ENCODE measurements at regions not wholly inside any gene's neighbourhood (a gene's known extent, or its start where the extent isn't known, plus 50 kb on each side); places are given as distances from the start of the nearest gene placed in this dataset.

DNA sequence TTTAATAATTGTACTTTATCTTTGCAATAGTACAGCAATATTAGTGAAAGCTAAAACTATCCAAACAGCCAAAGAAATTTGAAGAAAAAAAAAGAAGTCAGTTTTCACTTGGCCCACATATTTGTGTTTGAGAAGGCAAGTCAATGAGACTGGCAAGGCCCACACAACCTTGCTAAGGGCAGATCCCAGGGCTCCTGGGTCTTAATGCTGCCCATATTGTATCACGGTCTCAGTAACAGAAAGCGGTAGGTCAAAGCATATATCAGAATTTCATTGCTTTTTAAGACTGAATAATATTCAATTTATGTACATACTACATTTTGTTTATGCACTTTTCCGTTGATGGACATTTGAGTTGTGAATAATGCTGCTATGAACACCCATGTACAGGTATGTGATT is 262.0 kb upstream of the TOPAZ1 start:
- DNase-seq (ENCODE audit: low spot score) = no peak

DNA sequence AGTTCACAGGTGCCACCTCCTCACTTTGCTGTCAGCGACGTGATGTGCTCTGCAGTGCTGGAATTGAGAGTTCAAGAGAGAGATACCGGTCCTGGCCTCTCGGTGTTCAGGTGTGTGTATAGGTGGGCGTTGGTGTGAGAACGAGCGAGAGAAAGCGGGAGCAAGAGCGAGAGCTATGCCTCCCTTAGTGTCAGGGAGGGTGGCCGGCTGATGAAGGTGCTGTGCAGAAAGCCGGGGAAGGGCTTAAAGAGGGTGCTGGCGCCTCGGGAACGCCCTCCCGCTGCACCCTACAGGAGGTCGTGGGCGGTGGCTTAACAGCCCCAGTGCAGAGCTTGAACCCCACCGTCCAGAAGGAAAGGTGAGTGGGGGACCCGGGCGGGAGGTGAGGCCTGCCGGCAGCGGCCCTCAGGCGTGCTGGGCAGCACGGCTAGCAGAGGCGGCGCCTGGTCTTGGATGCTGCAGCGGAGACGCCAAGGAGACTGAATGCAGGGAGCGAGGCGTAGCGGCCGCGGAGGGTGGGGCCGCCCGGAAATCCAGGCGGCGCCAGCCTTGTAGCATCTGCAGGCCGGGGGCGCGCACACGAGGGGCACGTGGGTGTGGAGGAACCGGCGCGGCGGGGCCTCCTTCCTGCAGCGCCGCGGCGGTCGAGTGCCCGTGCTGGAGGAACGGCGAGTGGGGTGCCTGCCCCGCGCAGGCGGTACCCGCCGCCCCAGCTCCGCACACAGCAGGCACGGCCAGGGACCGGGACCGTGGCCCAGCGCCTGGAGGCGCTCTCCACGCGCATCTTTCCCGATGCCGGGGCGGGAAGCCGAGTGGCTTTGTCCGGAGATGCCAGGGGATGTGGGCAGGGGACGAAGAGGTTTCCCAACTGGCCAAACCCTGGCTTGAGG is 246.8 kb upstream of the TOPAZ1 start:
- peak; percentile 69 for DNase-seq (ENCODE audit: low spot score)

DNA sequence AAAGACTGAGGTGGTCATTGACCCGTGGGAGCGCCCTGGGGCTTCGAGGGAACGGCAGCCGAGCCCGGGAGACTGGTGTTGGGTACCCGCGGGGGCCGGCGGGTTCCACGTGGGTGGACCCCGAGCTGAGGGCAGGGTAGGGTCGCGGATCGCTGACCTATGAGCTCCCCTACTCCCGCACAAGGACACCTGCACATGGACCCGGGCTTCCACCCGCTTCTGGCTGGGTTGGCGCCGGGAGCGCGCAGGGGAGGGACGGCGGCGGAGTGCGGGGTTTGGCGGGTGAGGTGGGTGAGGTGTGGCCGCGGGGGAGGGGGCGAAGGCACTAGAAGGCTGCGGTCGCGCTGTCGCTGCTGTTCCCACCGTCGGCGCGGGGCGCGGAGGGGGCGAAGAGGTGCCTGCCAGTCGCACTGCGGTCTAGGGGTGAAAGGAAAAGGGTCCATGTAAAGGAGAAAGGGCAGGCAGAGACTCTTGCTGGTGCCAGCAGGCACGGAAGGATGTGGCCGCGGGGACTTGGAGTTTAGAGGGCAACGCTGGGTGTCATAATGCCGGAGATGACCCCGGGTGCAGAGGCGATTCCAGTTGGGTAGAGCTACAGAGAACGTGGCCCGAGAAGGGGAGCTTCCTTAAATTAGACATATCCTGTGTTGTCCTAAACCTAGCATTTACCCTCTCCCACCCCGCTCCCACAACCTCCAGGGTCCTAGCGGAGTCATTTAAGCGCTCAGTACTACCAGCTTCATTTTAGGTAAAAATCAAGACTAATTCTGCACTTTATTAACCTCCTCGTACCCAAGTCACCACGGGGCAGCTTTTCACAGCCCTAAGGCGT is 245.9 kb upstream of the TOPAZ1 start:
- DNase-seq (ENCODE audit: low spot score) = peak; percentile 24

DNA sequence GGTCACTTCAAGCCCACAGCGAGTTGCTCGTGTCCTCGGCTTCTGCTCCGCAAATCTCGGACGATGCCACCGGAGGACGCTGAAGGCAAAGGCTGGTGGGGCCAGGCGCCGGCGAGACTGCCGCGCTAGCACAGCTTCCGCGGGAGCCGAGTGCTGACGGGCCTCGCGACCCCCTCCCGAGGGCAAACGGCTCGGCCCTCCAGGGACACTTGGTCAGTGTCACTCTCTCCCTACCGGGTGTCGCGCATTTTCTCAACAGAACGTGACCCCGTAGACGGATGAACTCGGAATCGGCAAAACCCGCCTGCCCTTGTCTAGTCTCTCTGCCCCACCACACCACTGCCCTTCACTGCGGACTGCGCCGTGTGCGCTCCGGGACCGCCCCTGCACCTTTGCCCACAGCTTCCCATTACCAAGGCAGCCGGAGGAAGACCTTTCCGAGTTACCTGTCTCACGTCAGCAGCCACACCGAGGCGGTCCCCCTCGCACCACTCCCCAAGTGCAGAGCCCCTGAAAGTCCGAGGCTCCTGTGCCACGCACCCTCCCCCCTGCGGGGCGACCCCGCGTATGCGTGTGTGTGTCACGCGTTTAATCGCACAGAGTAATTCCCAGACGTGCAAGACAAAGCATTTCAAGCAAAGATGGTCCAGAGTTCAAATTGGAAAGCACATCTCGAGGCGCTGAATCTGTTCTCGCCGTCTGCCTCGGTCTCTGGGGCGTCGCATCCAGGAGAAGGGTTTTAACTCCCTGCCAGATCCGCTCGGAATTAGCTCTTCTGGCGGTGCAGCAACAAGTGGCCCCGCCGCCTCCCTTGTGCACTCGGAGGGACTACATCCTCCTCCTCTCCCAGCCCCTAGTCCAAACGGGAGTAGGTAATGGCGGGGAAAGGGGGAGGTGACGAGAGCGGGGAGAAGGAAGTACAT is 245.0 kb upstream of the TOPAZ1 start:
- DNase-seq (ENCODE audit: low spot score) = peak; percentile 40

DNA sequence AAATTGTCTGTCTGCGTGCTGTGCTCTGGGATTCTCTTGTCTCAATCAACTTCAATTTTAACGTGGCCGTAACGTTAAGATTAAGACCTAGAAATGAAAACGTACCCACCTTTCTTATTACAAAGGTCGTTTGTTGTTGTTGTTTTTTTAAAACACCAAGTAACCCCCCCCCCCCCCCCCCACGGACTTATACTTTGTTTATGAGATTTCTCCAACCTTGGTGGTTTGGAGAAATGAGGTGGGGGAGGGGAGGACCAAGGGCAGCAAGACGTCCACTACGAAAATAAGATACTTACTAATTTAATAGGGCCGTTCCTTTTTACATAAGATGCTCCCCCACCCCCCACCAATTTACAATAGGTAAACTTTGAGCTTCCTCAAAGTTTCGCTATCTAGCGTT is 244.4 kb upstream of the TOPAZ1 start:
- DNase-seq (ENCODE audit: low spot score) = no peak

DNA sequence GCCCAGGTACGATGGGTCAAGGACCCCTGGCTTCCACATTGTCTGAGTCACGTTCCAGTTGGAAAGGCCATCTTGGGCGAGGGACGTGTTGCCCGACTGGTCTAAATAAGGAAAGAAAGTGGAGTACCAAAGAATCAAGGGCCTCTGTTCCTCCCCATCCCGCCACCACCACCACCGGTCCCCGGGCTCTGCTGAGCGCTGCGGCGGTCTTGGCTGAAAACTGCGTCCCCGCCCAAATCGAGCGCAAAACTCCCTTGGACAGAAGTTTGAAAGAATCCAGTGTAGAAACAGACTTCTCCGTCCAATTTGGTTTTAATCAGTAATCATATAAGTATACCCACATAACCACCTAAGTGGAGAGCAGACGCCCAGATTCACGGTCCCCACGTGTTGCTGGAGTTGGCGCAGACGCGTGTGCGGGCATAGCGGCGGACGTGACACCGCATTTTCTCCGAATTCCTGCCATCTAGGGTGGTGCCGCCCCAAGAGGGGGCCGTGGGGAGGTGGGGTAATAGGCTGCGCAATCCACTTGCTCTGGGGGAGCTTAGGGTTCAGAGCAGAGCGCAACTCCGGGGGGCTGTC is 243.8 kb upstream of the TOPAZ1 start:
- peak; percentile 51 for DNase-seq (ENCODE audit: low spot score)

DNA sequence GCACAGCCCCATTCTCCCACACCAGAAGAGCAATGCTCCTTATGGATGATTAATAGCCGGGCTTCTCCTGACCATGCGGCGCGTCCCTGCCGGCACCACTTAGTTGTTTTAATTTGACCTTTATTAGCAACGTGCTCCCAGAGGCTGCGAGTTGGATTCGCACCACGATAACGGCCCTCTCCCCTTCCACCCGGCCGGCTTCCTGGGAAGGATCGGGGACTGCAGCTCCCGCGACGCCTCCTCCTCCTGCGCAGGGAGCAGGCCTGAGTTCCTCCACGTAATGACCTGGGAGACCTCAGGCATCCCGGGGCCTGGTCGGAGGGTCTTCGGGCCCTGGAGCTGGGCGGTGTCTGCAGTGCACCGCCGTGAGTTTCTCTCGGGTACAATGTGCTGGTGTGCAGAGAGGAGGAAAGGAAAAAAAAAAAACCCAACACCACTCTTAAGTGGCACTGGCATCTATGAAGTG is 243.3 kb upstream of the TOPAZ1 start:
- peak; percentile 23 for DNase-seq (ENCODE audit: low spot score)

DNA sequence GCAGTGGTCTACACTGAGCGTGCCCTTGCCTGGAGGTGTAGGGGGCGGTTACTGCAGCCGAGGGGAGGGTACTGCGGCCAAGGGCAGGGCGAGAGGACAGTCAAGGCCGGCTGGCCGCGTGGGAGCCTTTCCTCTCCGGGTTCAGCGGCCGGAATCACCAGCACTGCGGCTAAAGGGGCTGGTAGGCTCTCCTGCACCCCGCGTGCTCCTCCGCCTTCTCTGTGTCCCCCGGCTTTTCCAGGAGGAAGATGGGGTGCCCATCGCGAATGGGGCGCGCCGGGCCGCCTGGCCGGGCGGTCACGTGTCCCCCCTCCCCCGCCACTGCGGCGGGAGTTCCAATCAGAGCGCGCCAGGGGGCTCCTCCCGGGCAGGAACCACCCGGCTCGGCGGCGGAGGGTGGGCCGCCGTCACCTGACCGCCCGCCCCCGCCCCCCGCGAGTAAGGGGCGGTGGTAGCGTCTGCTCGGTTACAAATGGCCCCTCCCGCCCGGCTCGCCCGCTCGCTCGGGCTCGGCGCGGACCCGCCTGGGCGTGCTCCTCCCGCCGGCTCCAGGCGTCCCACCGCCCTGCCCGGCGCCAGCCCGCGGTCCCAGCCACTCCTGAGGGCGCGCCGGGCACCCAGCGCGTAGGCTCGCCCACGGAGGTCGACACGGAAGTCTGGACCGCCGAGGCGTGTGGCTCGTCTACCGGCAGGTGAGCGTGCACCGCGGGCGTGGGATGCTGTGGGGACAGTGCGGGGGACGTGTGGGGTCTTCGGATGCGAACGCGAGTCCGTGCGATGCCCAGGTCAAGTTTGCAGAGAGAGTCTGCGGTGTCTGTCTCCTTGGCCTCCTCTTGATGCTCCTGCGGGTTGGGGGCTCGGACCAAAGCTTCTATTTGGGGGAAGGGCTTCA is 242.6 kb upstream of the TOPAZ1 start:
- peak; percentile 86 for DNase-seq (ENCODE audit: low spot score)

DNA sequence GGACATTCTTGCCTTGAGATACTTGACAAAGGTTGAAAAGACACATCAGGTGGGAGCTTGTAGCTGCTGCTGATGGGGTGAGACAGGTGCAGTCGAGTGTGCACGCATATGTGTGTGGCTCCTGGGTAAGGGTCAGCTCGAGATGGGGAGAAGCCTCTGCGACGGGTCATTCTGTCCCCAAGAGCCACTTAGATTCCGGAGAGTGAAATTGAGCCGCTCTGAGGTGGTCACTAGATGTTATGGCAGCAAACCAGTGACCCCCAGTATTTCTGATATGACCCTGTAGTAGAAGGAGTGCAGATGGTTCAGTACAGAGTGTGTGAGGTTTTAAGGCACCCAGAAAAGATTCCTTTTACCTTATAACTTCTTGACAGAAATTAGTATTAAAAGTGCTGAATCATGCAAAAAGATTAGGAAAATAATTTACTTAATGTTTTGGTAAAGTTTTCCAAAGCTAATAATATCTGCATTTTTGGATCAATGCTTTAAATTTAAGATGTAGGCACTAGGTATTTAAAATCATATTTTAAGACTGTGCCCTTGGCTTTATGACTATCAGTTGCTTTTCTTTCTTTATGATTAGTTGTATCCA is 241.9 kb upstream of the TOPAZ1 start:
- no peak for DNase-seq (ENCODE audit: low spot score)

DNA sequence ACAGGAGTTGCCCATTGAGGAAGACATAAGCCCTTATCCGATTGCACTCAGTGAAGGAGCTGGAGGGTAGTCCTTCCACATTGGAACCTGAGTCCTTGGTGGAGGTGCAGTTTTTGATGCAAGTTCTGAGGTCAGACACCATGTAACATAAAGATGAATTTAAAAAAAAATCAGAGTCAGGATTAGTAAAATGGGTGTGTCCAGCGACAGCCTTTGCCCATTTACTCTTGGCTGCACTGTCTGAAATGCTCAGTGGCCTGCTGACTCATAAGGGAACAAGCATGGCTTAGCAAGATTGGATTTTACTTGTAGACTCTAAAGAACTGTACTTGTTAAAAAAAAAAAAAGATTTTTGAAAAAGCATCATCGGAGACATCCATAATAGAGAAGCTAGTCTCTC is 241.1 kb upstream of the TOPAZ1 start:
- DNase-seq (ENCODE audit: low spot score) = no peak

DNA sequence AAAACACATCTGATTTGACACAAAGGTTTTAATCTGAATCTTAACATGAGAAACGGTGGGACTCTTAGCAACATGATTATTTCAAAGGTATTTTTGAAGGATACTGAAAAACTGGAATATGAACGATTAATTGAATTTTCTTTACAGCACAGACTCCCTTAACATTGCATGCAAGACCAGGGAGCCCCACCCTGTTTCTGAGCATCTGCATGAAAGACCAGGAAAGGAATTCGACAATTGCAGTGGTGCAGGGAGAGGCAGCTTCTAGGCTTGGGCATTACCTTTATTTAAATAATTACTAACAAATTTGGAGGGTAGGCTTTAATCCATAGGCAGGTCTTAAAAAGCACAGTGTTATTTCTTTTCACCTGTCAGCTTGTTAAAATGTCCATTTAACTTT is 240.6 kb upstream of the TOPAZ1 start:
- no peak for DNase-seq (ENCODE audit: low spot score)

DNA sequence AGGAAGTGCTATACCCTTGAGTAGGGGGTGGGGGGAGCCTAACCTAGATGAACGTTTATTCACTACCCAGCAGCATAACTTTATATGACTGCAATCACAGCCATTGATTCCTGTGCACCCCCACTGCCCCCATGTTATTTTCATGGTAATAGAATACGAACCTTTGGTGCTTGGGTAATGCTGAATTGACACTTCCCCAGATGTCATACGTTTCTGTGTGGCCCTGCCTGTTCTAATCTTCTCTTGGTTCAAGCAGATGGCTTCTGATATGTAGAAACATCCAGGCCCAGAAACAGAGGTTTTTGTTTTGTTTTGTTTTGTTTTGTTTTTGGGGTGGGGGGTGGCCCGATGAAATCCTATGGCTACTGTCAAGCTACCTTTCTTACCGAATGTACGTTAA is 237.9 kb upstream of the TOPAZ1 start:
- no peak for DNase-seq (ENCODE audit: low spot score)

DNA sequence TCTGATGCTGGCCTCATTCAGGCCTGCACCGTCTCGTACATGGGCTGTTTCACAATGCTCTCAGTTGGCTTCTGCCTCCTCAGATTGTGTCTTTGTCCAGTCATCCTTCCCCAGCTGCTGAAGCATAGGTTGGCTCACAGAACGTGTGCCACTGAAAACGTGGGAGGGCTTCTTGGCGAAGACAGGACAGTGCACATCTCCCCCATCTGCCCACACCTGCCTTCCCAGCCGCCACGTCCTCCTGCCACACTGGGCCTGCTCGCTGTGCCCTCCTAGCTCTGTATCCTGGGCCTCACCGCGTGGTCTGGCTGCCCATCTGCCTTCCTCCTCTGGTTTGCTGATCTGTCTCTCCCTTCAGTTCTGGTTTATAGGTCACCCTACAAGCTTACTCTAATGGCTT is 230.0 kb upstream of the TOPAZ1 start:
- DNase-seq (ENCODE audit: low spot score) = no peak

DNA sequence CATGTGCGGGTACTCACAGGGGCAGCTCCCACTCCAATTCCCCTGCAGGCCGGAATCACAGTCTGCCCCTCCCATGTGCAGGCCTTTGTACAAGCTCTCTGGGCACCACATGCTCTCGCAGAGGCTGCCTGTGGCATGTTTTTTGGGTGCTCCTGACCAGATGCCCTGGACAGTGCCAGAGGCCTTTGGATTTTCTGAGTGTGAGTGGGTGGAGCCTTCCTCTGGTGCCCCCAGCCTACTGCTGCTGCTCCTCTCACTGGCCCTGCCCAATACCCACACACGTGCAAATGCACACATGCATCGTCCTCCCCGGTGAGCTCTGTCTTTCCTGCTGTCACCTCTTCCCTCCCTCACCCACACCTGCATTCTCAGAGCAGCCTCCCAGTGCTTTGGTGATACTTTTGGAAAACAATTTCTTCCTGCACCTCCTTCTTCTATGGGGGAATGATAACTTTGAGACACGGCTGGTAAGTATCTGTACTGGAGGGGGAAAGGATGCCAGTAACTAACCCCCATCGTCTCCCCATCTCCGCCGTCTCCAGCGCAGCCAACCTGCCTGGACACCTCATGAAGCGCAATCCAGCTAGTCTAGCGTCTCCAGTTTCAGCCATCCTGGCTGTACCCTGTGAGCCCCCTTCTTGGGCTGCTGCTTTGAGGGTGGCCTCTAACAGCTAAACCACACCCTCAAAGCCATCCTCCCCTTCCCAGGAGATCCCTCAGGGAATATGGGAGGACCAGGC is 229.4 kb upstream of the TOPAZ1 start:
- no peak for DNase-seq (ENCODE audit: low spot score)

DNA sequence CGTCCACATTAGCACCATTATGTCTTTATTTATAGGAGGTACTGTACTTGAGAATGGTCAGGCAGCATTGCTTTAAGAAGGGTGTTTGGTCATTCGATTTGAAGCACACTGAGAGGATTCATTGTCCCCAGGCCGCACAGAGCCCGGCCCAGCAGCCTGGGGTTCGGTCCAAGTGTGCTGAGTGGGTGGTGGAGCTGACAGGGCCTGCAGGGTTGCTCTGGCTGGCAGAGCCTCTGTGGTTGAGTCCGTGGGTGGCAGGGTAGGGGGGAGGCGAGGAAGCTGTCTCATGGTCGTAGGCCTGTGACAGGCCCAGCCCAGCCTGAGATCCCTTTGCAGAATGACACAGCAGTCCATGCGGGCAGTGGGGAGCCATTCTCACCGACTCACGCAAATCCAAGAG is 227.7 kb upstream of the TOPAZ1 start:
- DNase-seq (ENCODE audit: low spot score) = no peak

DNA sequence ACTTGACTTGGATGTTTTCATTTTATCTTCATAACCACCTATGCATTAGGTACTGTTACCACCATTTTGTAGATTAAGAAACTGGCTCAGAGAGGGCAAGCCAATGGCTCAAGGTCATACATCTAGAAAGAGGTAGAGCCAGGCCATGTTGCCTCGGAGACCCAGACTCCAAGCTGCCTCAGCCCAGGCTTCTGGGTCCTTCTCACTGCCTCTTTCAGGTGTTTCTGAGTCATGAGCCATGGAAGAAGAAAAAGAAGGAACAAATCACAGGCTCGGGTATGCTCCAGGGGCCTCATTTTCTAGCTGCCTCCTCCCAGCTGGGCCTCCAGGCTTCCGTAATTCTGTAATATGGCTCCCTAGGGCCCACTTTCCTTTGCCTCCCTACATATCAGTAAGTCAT is 226.5 kb upstream of the TOPAZ1 start:
- no peak for DNase-seq (ENCODE audit: low spot score)

DNA sequence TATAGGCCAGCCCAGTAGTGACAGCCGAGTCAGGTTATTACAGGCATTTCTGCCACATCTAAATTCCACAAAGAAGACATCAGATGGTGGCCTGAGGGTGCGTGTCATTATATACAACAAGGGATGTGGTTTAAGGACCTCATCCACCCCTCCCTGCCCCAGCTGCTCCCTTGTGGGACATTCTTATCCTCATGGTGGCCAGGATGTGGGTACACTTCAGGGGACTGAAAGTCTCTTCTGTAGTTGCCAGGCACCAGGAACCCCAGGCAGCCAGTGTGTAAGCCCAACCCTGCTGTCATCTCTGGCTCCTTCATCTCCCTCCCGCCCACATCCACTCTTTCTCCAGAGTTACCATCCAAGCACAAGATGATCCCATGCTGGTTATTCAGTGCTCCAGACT is 224.9 kb upstream of the TOPAZ1 start:
- DNase-seq (ENCODE audit: low spot score) = no peak

DNA sequence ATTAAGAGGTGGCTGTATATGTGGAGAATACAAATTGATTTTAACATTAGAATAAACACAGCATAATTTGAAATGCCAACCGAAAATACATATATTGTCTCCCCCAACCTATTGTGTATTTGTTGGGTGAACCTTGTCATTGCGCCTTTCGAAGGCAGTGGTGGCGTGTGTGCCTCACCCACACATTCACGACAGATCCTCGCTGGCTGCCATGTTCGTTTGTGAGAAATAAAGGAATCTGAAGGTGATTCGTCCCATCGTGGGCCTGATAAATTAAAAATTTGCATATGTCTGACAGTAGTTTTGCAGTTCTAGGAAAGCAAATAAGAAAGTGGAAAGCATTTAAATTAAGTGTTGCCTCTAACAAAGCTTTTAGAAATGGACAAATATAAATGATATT is 222.8 kb upstream of the TOPAZ1 start:
- DNase-seq (ENCODE audit: low spot score) = no peak

DNA sequence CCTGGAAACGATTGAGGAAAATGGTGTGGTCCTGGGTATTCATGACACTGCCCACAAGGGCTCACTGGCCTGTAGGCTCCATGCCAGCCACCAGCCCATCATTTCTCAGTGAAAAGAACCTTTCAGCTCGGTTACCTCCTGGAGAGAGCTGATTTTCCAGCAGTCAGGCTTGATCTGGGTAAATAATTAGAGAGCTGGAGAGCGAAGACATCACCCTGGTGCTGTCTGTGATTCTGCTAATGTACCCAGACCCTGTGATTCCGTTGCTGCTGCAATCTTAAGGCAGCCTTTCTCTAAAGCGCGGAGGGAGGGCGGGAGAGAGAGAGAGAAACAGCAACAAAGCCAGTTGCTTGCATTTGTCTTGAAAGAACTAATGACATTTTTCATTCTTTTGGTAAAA is 221.9 kb upstream of the TOPAZ1 start:
- DNase-seq (ENCODE audit: low spot score) = no peak

DNA sequence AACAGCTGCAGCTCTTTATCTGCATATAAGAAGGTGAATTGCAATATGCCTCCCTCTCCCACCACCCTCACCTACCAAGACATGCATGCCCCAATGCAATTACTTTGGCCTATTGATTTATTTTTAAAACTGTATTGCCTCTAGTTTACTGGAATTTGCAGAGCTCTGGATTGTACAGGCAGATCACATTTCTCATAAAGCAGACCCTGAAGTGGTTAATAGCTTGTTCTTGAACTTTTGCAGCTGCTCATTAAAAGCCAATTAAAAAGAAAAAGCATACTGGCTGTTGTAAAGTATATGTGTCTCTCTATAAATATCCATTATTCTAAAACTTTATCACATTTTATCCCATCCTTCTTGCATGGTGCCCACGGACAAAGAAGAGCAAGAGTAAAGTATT is 221.5 kb upstream of the TOPAZ1 start:
- DNase-seq (ENCODE audit: low spot score) = no peak
